ENCODE measurements at regions not wholly inside any gene's neighbourhood (a gene's known extent, or its start where the extent isn't known, plus 50 kb on each side); places are given as distances from the start of the nearest gene placed in this dataset.
A peak's percentile ranks its signal among the peaks of the same experiment; 100 is the strongest.

DNA sequence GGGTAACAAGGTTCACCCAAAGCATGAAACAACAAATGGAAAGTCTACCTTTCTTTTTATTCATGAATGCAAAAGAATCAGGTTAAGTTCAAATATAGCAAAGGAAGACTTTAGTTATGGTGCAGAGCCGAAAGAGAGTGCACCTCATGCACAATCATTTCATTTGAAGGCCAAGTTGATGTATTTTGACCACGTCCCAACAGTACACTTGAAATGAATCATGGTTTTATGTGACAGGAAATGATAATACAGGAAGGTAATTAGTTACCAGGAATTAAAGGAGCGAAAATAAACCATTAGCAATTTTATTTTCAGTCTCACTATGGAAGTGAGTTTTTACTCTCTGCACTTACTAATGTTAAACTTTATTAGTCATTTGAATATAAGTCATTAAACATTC is 281.2 kb upstream of the DIAPH2 start:
- in situ Hi-C loops (cut with MboI): no loop called here
- SMC1A ChIA-PET (ENCODE audit: uncharacterized antibody, unreplicated experiment): no interaction called here
- ATAC-seq: no peak
- no peak overlapping the region for H3K4me3 ChIP-seq
- CTCF ChIA-PET: no interaction called here
- H3K27ac ChIP-seq (ENCODE audit: control insufficient read depth, insufficient read depth): no peak overlapping the region
- DNase-seq (ENCODE audit: low read depth, low spot score): no peak
- FAIRE-seq: no peak
- no peaks in the 10 kb centered on the region for H3K4me1 ChIP-seq (ENCODE audit: control insufficient read depth, insufficient read depth, low read length)
- 3% methylated on average over 3 of the region's 3 CpGs for WGBS (ENCODE audit: insufficient coverage, insufficient replicate concordance, low lambda C conversion rate, missing lambda C conversion rate)
- H2AFZ ChIP-seq (ENCODE audit: control insufficient read depth, low read depth, low read length): no peak overlapping the region
- no peaks in the 10 kb centered on the region for H4K20me1 ChIP-seq (ENCODE audit: control insufficient read depth, insufficient read depth)
- no peak overlapping the region for H3K4me2 ChIP-seq (ENCODE audit: control insufficient read depth, insufficient read depth)
- no peaks in the 10 kb centered on the region for H3K9me3 ChIP-seq (replicated peaks; ENCODE audit: control insufficient read depth, insufficient read depth, low read length)
- RAD21 ChIA-PET (ENCODE audit: unreplicated experiment): no interaction called here
- no TSS peak for BruUV-seq (replicated peaks)
- no peaks in the 10 kb centered on the region for H3K36me3 ChIP-seq (ENCODE audit: control insufficient read depth in 2 of 2, insufficient read depth in 2 of 2, low read length in 1 of 2)
- POLR2A ChIA-PET: no interaction called here
- H3K79me2 ChIP-seq (ENCODE audit: control insufficient read depth, insufficient read depth, low read length): no peaks in the 10 kb centered on the region
- no peaks in the 10 kb centered on the region for H3K27me3 ChIP-seq (replicated peaks in 1 of 2; ENCODE audit: control insufficient read depth in 2 of 2, insufficient read depth in 2 of 2, low read length in 1 of 2)
- H3K9ac ChIP-seq (ENCODE audit: control insufficient read depth, insufficient read depth, low read length): no peak overlapping the region
- TF ChIP-seq MYC (IDR thresholded peaks at IDR 0.05; ENCODE audit: insufficient read depth, insufficient read length, insufficient replicate concordance, low read length, severe bottlenecking): no peak
- TF ChIP-seq JUNB (IDR thresholded peaks at IDR 0.05): peak; percentile 30; the same call in 1 of the 2 replicates
- intact Hi-C loops (cut with micrococcal nuclease; ENCODE audit: unreplicated experiment): no loop called here

DNA sequence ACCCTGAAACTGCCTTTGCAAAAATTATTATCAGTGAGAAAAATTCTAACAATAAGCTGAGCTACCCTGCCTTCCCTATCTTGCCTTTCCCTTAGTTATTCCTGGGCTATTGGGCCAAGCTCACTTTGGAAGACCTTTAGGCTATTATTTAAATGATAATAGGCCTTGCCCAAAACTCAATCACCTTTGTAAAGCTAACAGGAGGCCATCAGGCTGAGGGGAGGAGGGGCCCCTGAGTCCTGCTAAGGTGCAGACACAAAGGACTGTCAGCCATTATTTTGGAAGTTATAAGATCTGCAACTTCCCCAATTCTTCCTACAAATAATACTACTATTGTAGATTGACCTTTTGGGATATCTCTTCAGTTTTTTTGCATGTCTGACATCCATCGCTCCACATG is 278.8 kb upstream of the DIAPH2 start:
- 83% methylated on average over 1 of the region's 1 CpG for WGBS (ENCODE audit: insufficient coverage, insufficient replicate concordance, low lambda C conversion rate, missing lambda C conversion rate)

More for the DNA sequence above, 278.8 kb upstream of the DIAPH2 start:
- no peak for FAIRE-seq
- ChIA-PET CTCF (no interaction called here), SMC1A (ENCODE audit: uncharacterized antibody, unreplicated experiment) (no interaction called here), RAD21 (ENCODE audit: unreplicated experiment) (no interaction called here), POLR2A (no interaction called here)
- H3K4me1 ChIP-seq (ENCODE audit: control insufficient read depth, insufficient read depth, low read length): no peaks in the 10 kb centered on the region
- no peak overlapping the region for H2AFZ ChIP-seq (ENCODE audit: control insufficient read depth, low read depth, low read length)
- no peak overlapping the region for H3K27ac ChIP-seq (ENCODE audit: control insufficient read depth, insufficient read depth)
- in situ Hi-C loops (cut with MboI): no loop called here
- no TSS peak for BruUV-seq (replicated peaks)
- H3K9me3 ChIP-seq (replicated peaks; ENCODE audit: control insufficient read depth, insufficient read depth, low read length): no peaks in the 10 kb centered on the region
- H3K4me3 ChIP-seq: no peak overlapping the region
- no peak for ATAC-seq
- TF ChIP-seq PRDM15 (CRISPR knock-in tag; IDR thresholded peaks at IDR 0.05) (no peak), ZNF24 (IDR thresholded peaks at IDR 0.05) (no peak), WRNIP1 (IDR thresholded peaks at IDR 0.05; ENCODE audit: borderline replicate concordance, low read depth, low read length) (no peak), TBL1XR1 (IDR thresholded peaks at IDR 0.05; ENCODE audit: low read depth, low read length) (no peak)
- DNase-seq (ENCODE audit: low read depth, low spot score): no peak
- no peaks in the 10 kb centered on the region for H4K20me1 ChIP-seq (ENCODE audit: control insufficient read depth, insufficient read depth)
- H3K9ac ChIP-seq (ENCODE audit: control insufficient read depth, insufficient read depth, low read length): no peak overlapping the region
- no peaks in the 10 kb centered on the region for H3K27me3 ChIP-seq (replicated peaks in 1 of 2; ENCODE audit: control insufficient read depth in 2 of 2, insufficient read depth in 2 of 2, low read length in 1 of 2)
- H3K79me2 ChIP-seq (ENCODE audit: control insufficient read depth, insufficient read depth, low read length): no peaks in the 10 kb centered on the region
- intact Hi-C loops (cut with micrococcal nuclease; ENCODE audit: unreplicated experiment): no loop called here
- H3K4me2 ChIP-seq (ENCODE audit: control insufficient read depth, insufficient read depth): no peak overlapping the region
- H3K36me3 ChIP-seq (ENCODE audit: control insufficient read depth in 2 of 2, insufficient read depth in 2 of 2, low read length in 1 of 2): no peaks in the 10 kb centered on the region

Data from GM12878 (cell line).